ENCODE measurements at regions not wholly inside any gene's neighbourhood (a gene's known extent, or its start where the extent isn't known, plus 50 kb on each side); places are given as distances from the start of the nearest gene placed in this dataset.

DNA sequence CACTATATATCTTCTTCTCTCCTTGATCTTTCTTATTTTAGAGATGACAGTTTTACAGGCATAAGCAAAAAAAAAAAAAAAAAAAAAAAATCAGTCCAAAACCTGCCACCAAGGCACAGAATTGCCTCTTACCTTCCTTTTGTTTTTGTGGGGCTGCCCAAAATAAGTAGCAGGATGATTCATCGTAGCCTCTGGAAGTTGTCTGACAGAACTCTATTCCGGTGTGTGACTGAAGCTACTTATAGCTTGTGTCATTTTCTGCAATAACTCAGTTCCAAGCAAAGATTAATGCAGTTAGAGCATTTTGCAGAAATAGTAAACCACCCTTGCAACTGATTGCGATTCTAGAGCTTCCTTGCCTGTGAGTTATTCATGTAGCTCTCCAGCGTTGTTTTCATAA is 186.8 kb downstream of the KIF2B start:
- Histone ChIP-seq H3K27me3 (ENCODE audit: low read depth, low read length) (no peaks in the 10 kb centered on the region), H3K27ac (ENCODE audit: low read length) (no peak overlapping the region), H3K36me3 (ENCODE audit: control insufficient read depth in 1 of 2, insufficient read depth in 2 of 2, low read length in 2 of 2) (no peaks in the 10 kb centered on the region), H3K9me3 (ENCODE audit: control insufficient read depth in 1 of 2, low read length in 2 of 2) (no peaks in the 10 kb centered on the region), H3K4me3 (ENCODE audit: low read depth in 1 of 2, low read length in 2 of 2) (no peak overlapping the region), H3K4me1 (ENCODE audit: control insufficient read depth in 1 of 2, insufficient read depth in 2 of 2, low read length in 2 of 2) (no peaks in the 10 kb centered on the region)

DNA sequence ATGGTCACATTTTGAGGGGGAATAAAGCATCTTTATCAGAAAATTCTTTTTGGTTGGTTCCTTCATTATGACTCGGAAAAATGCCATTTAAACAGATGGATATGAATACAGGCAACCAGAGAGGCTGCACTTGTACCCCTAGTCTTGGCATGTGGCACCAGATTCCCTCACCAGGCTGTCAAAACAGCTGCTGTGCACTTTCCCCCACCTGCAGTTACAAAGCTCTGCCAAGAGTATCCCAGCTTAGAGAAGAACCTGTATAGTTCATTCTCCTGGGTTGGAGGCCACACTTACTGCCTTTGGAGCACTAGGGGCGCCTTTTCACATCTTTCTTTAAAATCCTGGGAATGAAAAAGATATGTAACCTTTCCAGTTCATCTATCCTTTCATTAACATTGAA is 190.3 kb downstream of the KIF2B start:
- Histone ChIP-seq H3K36me3 (ENCODE audit: control insufficient read depth in 1 of 2, insufficient read depth in 2 of 2, low read length in 2 of 2) (no peaks in the 10 kb centered on the region), H3K4me3 (ENCODE audit: low read depth in 1 of 2, low read length in 2 of 2) (no peak overlapping the region), H3K9me3 (ENCODE audit: control insufficient read depth in 1 of 2, low read length in 2 of 2) (no peaks in the 10 kb centered on the region), H3K4me1 (ENCODE audit: control insufficient read depth in 1 of 2, insufficient read depth in 2 of 2, low read length in 2 of 2) (no peaks in the 10 kb centered on the region), H3K27me3 (ENCODE audit: low read depth, low read length) (no peaks in the 10 kb centered on the region), H3K27ac (ENCODE audit: low read length) (no peak overlapping the region)

DNA sequence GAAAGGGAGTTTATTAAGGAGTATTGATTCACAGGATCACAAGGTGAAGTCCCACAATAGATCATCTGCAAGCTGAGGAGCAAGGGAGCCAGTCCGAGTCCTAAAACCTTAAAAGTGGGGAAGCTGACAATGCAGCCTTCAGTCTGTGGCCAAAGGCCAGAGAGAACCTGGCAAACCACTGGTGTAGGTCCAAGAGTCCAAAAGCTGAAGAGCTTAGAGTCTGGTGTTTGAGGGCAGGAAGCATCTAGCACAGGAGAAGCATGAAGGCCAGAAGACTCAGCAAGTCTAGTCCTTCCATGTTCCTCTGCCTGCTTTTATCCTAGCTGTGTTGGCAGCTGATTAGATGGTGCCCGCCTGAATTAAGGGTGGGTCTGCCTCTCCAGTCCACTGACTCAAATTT is 193.0 kb downstream of the KIF2B start:
- H3K27me3 ChIP-seq (ENCODE audit: low read depth, low read length): no peaks in the 10 kb centered on the region
- H3K27ac ChIP-seq (ENCODE audit: low read length): no peak overlapping the region
- H3K36me3 ChIP-seq (ENCODE audit: control insufficient read depth in 1 of 2, insufficient read depth in 2 of 2, low read length in 2 of 2): no peaks in the 10 kb centered on the region
- no peak overlapping the region for H3K4me3 ChIP-seq (ENCODE audit: low read depth in 1 of 2, low read length in 2 of 2)
- no peaks in the 10 kb centered on the region for H3K4me1 ChIP-seq (ENCODE audit: control insufficient read depth in 1 of 2, insufficient read depth in 2 of 2, low read length in 2 of 2)
- no peaks in the 10 kb centered on the region for H3K9me3 ChIP-seq (ENCODE audit: control insufficient read depth in 1 of 2, low read length in 2 of 2)

DNA sequence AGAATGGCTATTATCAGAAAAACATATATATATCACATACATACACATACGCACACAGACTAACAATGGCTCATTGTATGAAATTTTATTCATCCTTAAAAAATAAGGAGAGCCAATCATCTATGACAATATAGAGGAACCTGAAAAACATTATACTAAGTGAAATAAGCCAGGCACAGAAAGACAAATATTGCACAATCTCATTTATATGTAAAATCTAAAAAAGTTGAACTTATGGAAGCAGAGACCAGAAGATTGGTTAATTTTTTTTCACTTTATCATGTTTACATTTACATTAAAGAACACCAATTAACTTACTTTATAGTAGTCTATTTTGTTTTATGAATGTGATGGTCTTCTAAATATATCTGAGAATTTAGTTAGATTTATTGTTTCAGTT is 198.7 kb downstream of the KIF2B start:
- H3K9me3 ChIP-seq (ENCODE audit: control insufficient read depth in 1 of 2, low read length in 2 of 2): no peaks in the 10 kb centered on the region
- no peaks in the 10 kb centered on the region for H3K27me3 ChIP-seq (ENCODE audit: low read depth, low read length)
- no peak overlapping the region for H3K4me3 ChIP-seq (ENCODE audit: low read depth in 1 of 2, low read length in 2 of 2)
- H3K36me3 ChIP-seq (ENCODE audit: control insufficient read depth in 1 of 2, insufficient read depth in 2 of 2, low read length in 2 of 2): no peaks in the 10 kb centered on the region
- no peak overlapping the region for H3K27ac ChIP-seq (ENCODE audit: low read length)
- no peaks in the 10 kb centered on the region for H3K4me1 ChIP-seq (ENCODE audit: control insufficient read depth in 1 of 2, insufficient read depth in 2 of 2, low read length in 2 of 2)

DNA sequence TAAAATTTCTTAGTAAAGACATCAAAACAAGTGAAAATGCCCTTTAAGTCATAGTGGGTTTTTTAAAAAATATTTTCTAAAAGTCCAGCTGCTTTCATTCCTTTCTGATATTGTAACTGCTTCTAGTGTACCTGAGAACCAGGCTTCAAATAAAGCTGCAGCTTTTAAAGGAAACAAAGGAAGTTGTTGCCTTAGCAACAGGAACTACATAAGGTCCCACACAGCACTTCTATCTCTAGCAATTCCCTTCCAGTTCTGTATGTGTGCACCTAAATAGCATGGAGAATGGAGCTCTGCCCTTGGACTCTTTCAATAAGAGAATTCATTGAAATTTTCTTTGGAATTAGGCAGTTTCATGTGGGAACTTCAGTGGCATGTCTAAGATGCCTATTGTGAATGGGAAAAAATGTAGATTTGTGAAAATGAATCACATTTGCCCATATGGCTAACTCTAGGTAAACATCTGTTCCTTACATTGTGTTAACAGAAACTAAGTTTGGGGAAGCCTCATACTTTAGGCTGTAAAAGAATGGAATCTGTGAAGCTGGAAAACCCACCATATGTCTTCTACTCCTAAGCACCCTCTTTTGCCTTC is 206.4 kb downstream of the KIF2B start:
- Histone ChIP-seq H3K4me1 (ENCODE audit: control insufficient read depth in 1 of 2, insufficient read depth in 2 of 2, low read length in 2 of 2) (no peaks in the 10 kb centered on the region), H3K36me3 (ENCODE audit: control insufficient read depth in 1 of 2, insufficient read depth in 2 of 2, low read length in 2 of 2) (no peaks in the 10 kb centered on the region), H3K27ac (ENCODE audit: low read length) (no peak overlapping the region), H3K9me3 (ENCODE audit: control insufficient read depth in 1 of 2, low read length in 2 of 2) (peaks cover 0 to 3% of the 10 kb centered on the region in 2 donors), H3K27me3 (ENCODE audit: low read depth, low read length) (no peaks in the 10 kb centered on the region), H3K4me3 (ENCODE audit: low read depth in 1 of 2, low read length in 2 of 2) (no peak overlapping the region)

DNA sequence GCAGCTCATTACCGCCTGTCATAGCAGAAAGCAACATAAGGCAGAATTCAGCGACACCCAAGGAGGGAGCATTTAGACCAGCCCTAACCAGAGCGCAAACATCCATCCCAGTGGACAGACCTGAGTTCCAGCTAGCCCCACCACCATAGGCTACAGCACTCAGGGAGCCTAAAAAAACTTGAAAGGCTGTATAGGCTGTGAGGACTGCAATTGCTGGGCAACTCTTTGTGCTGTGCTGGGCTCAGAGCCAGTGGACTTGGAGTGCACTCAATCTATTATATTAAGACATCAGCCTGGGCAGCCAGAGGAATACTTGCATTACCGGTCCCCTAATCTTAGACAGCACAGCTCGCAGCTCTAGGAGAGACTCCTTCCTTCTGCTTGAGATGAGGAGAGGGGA is 207.3 kb downstream of the KIF2B start:
- Histone ChIP-seq H3K9me3 (ENCODE audit: control insufficient read depth in 1 of 2, low read length in 2 of 2) (peaks cover 0 to 3% of the 10 kb centered on the region in 2 donors), H3K4me1 (ENCODE audit: control insufficient read depth in 1 of 2, insufficient read depth in 2 of 2, low read length in 2 of 2) (no peaks in the 10 kb centered on the region), H3K27me3 (ENCODE audit: low read depth, low read length) (no peaks in the 10 kb centered on the region), H3K27ac (ENCODE audit: low read length) (no peak overlapping the region), H3K4me3 (ENCODE audit: low read depth in 1 of 2, low read length in 2 of 2) (no peak overlapping the region), H3K36me3 (ENCODE audit: control insufficient read depth in 1 of 2, insufficient read depth in 2 of 2, low read length in 2 of 2) (no peaks in the 10 kb centered on the region)

DNA sequence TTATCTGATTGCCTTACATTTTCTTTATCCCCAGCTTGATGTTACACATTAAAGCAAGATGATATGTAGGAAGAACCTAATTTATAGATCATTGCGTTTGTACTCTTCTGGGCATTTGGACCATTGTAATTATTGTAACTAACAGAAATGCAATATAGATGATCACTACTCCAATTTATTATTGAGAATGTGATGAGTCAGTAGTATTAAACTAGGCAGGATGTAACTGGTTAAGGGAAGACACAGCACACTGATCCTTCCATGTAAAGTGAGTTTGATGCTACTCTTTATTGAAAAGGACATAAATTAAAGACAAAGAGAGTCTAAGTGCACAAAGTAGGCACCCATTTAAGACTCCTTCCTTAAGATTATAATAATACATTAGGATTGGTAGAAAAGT is 223.8 kb downstream of the KIF2B start:
- no peaks in the 10 kb centered on the region for H3K4me1 ChIP-seq (ENCODE audit: control insufficient read depth in 1 of 2, insufficient read depth in 2 of 2, low read length in 2 of 2)
- no peak overlapping the region for H3K4me3 ChIP-seq (ENCODE audit: low read depth in 1 of 2, low read length in 2 of 2)
- no peaks in the 10 kb centered on the region for H3K27me3 ChIP-seq (ENCODE audit: low read depth, low read length)
- no peaks in the 10 kb centered on the region for H3K36me3 ChIP-seq (ENCODE audit: control insufficient read depth in 1 of 2, insufficient read depth in 2 of 2, low read length in 2 of 2)
- no peak overlapping the region for H3K27ac ChIP-seq (ENCODE audit: low read length)
- peaks cover 0 to 7% of the 10 kb centered on the region in 2 donors for H3K9me3 ChIP-seq (ENCODE audit: control insufficient read depth in 1 of 2, low read length in 2 of 2)

DNA sequence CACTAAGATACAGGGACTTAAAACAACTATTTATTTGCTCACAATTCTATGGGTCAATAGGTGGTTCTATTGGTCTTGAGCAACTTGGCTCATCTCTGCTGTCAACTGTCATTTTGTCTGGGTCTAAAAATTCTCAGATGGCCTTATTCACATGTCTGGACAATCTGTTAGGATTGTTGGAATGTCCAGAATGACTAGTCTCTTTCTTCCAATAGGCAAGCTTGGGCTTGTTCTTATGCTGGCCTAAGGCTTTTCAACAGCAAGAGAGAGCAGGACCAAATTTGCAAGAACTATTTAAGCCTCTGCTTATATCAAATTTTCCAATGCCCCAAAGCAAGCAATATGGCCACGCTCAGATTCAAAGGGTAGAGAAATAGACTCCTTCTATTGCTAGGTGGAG is 240.9 kb downstream of the KIF2B start:
- H3K27ac ChIP-seq (ENCODE audit: low read length): no peak overlapping the region
- H3K36me3 ChIP-seq (ENCODE audit: control insufficient read depth in 1 of 2, insufficient read depth in 2 of 2, low read length in 2 of 2): no peaks in the 10 kb centered on the region
- no peaks in the 10 kb centered on the region for H3K4me1 ChIP-seq (ENCODE audit: control insufficient read depth in 1 of 2, insufficient read depth in 2 of 2, low read length in 2 of 2)

DNA sequence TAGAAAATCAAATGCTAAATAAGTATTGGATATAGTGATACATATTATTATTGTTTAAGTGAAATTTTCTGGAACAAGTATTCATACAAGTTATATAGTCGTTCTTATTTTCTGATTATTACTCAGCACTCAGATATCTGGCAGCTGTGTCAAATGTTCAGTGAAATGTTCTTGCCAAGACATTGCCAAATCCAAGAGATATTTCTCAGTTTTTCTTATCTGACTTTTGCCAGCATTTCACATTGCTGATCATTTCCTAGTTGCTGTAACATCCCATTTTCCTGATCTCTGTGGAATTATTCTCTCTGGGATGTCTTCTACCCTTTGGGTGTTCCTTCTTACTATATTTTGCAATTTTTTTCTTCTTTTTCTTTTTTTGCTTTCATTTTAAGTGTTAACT is 262.3 kb downstream of the KIF2B start:
- Histone ChIP-seq H3K4me3 (ENCODE audit: low read depth in 1 of 2, low read length in 2 of 2) (no peak overlapping the region), H3K36me3 (ENCODE audit: control insufficient read depth in 1 of 2, insufficient read depth in 2 of 2, low read length in 2 of 2) (no peaks in the 10 kb centered on the region), H3K27me3 (ENCODE audit: low read depth, low read length) (no peaks in the 10 kb centered on the region), H3K9me3 (ENCODE audit: control insufficient read depth in 1 of 2, low read length in 2 of 2) (no peaks in the 10 kb centered on the region), H3K27ac (ENCODE audit: low read length) (no peak overlapping the region), H3K4me1 (ENCODE audit: control insufficient read depth in 1 of 2, insufficient read depth in 2 of 2, low read length in 2 of 2) (no peaks in the 10 kb centered on the region)

More for the DNA sequence above, 240.9 kb downstream of the KIF2B start:
- H3K9me3 ChIP-seq (ENCODE audit: control insufficient read depth in 1 of 2, low read length in 2 of 2): peaks cover 0 to 2% of the 10 kb centered on the region in 2 donors
- no peak overlapping the region for H3K4me3 ChIP-seq (ENCODE audit: low read depth in 1 of 2, low read length in 2 of 2)
- no peaks in the 10 kb centered on the region for H3K27me3 ChIP-seq (ENCODE audit: low read depth, low read length)

DNA sequence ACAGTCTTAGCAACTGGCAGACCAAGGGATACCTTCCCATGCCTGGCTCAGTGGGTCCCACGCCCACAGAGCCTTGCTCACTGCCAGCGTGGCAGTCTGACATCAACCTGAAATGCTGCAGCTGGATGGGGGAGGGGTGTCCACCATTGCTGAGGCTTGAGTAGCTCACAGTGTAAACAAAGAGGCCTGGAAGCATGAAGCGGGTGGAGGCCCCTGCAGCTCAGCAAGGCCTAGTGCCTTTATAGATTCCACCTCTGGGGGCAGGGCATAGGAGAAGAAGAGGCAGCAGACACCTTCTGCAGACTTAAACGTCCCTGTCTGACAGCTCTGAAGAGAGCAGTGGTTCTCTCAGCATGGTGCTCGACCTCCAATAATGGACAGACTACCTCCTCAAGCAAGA is 263.2 kb downstream of the KIF2B start:
- Histone ChIP-seq H3K4me3 (ENCODE audit: low read depth in 1 of 2, low read length in 2 of 2) (no peak overlapping the region), H3K27ac (ENCODE audit: low read length) (no peak overlapping the region), H3K4me1 (ENCODE audit: control insufficient read depth in 1 of 2, insufficient read depth in 2 of 2, low read length in 2 of 2) (no peaks in the 10 kb centered on the region), H3K36me3 (ENCODE audit: control insufficient read depth in 1 of 2, insufficient read depth in 2 of 2, low read length in 2 of 2) (no peaks in the 10 kb centered on the region), H3K9me3 (ENCODE audit: control insufficient read depth in 1 of 2, low read length in 2 of 2) (peaks cover 0 to 2% of the 10 kb centered on the region in 2 donors), H3K27me3 (ENCODE audit: low read depth, low read length) (no peaks in the 10 kb centered on the region)

DNA sequence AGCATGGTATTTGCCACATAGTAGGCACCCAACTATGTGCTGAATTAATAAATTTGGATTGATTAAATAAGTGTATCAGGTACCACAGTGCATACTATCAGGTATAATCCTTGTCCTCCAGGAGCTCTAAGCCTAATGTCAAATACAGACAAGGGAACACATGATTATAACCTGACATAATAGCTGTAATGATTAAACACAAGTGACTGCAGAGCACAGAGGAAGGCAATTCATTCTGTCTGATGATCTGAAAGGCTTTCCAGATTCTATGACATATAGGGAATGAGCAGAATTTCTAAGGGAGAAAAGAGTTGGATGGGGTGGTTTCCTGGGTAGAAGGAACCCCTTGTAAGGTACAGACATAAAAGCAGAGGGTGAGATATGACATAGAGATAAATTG is 273.5 kb downstream of the KIF2B start:
- Histone ChIP-seq H3K36me3 (ENCODE audit: control insufficient read depth in 1 of 2, insufficient read depth in 2 of 2, low read length in 2 of 2) (no peaks in the 10 kb centered on the region), H3K9me3 (ENCODE audit: control insufficient read depth in 1 of 2, low read length in 2 of 2) (peaks cover 0 to under 1% of the 10 kb centered on the region in 2 donors), H3K27ac (ENCODE audit: low read length) (no peak overlapping the region), H3K4me1 (ENCODE audit: control insufficient read depth in 1 of 2, insufficient read depth in 2 of 2, low read length in 2 of 2) (no peaks in the 10 kb centered on the region), H3K27me3 (ENCODE audit: low read depth, low read length) (no peaks in the 10 kb centered on the region), H3K4me3 (ENCODE audit: low read depth in 1 of 2, low read length in 2 of 2) (no peak overlapping the region)

DNA sequence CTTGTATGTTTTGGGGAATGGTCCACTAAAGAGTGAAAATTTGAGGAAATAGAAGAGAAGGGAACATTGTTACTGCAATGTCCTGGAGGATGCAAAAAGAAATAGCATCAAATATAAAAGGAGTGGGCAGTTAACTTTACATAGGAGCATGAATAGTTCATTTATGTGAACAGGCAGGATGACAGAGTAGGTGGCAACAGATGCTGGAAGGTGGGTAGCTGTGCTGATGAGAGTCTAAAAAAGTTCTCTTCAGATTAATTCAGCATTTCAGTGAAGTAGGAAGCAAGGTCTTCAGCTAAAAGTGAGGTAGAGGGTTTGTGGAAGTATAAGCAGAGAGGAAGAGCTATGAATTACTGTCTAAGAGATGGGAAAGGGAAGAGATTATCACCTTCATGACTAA is 276.5 kb downstream of the KIF2B start:
- H3K27me3 ChIP-seq (ENCODE audit: low read depth, low read length): no peaks in the 10 kb centered on the region
- H3K4me1 ChIP-seq (ENCODE audit: control insufficient read depth in 1 of 2, insufficient read depth in 2 of 2, low read length in 2 of 2): no peaks in the 10 kb centered on the region
- H3K9me3 ChIP-seq (ENCODE audit: control insufficient read depth in 1 of 2, low read length in 2 of 2): peaks cover 0 to 18% of the 10 kb centered on the region in 2 donors
- H3K36me3 ChIP-seq (ENCODE audit: control insufficient read depth in 1 of 2, insufficient read depth in 2 of 2, low read length in 2 of 2): no peaks in the 10 kb centered on the region
- no peak overlapping the region for H3K27ac ChIP-seq (ENCODE audit: low read length)
- H3K4me3 ChIP-seq (ENCODE audit: low read depth in 1 of 2, low read length in 2 of 2): no peak overlapping the region
